H9 (cell line): ENCODE measurements at regions not wholly inside any gene's neighbourhood (a gene's known extent, or its start where the extent isn't known, plus 50 kb on each side); places are given as distances from the start of the nearest gene placed in this dataset.

Experiments used
- DNase-seq: peaks from one replicate; pipeline ENCODE4 v3.0.0-alpha.2; 2017
- H2AFZ ChIP-seq: one replicate; pipeline ENCODE4 v1.6.1; 2013; ENCODE audit warnings: mild to moderate bottlenecking, low read length, control low read depth, moderate library complexity
- H2AK5ac ChIP-seq: 2 replicates; pipeline ENCODE4 v1.6.1; 2013; ENCODE audit warnings: low read length, control low read depth, mixed read lengths; ENCODE audit not compliant: insufficient read length
- H2BK120ac ChIP-seq: one replicate; pipeline ENCODE4 v1.6.1; 2013; ENCODE audit warnings: low read depth, mild to moderate bottlenecking, low read length, control low read depth, inconsistent platforms; ENCODE audit not compliant: poor library complexity, severe bottlenecking
- H2BK12ac ChIP-seq: 2 replicates; pipeline ENCODE4 v1.6.1; 2013; ENCODE audit warnings: low read length, control low read depth, mixed read lengths, low read depth; ENCODE audit not compliant: insufficient read length
- H2BK15ac ChIP-seq: 2 replicates; pipeline ENCODE4 v1.6.1; 2013; ENCODE audit warnings: low read depth, low read length, control low read depth
- H2BK20ac ChIP-seq: one replicate; pipeline ENCODE4 v1.6.1; 2013; ENCODE audit warnings: low read depth, mild to moderate bottlenecking, low read length, control low read depth, inconsistent platforms; ENCODE audit not compliant: poor library complexity, severe bottlenecking
- H2BK5ac ChIP-seq: 2 replicates; pipeline ENCODE4 v1.6.1; 2013; ENCODE audit warnings: low read length, control low read depth, mixed read lengths; ENCODE audit not compliant: insufficient read length
- H3K14ac ChIP-seq: 2 replicates; pipeline ENCODE4 v1.6.1; 2013; ENCODE audit warnings: low read length, control low read depth; ENCODE audit not compliant: insufficient read depth
- H3K18ac ChIP-seq: 2 replicates; pipeline ENCODE4 v1.6.1; 2013; ENCODE audit warnings: low read depth, mild to moderate bottlenecking, mixed read lengths, low read length, control low read depth; ENCODE audit not compliant: insufficient read length
- H3K23ac ChIP-seq: 2 replicates; pipeline ENCODE4 v1.6.1; 2013; ENCODE audit warnings: low read length, control low read depth, mixed read lengths, low read depth; ENCODE audit not compliant: insufficient read length
- H3K23me2 ChIP-seq: 2 replicates; pipeline ENCODE4 v1.6.1; 2013; ENCODE audit warnings: low read depth, mild to moderate bottlenecking, mixed read lengths, low read length, control low read depth; ENCODE audit not compliant: insufficient read length, poor library complexity, severe bottlenecking
- H3K27ac ChIP-seq: 2 replicates; pipeline ENCODE4 v1.5.1; 2013; ENCODE audit warnings: low read length, control low read depth, mixed read lengths, low read depth; ENCODE audit not compliant: insufficient read length
- H3K27me3 ChIP-seq: 2 replicates; pipeline ENCODE4 v1.6.1; 2013; ENCODE audit warnings: low read length, control low read depth, inconsistent platforms; ENCODE audit not compliant: insufficient read depth
- H3K4ac ChIP-seq: 2 replicates; pipeline ENCODE4 v1.6.1; 2013; ENCODE audit warnings: low read depth, mild to moderate bottlenecking, control low read depth, inconsistent platforms, low read length, moderate library complexity
- H3K4me1 ChIP-seq: 2 replicates; pipeline ENCODE4 v1.6.1; 2013; ENCODE audit warnings: low read length, control low read depth, inconsistent platforms; ENCODE audit not compliant: insufficient read depth
- H3K4me2 ChIP-seq: 2 replicates; pipeline ENCODE4 v1.6.1; 2013; ENCODE audit warnings: low read length, control low read depth, mixed read lengths; ENCODE audit not compliant: insufficient read length, insufficient read depth
- H3K56ac ChIP-seq: 2 replicates; pipeline ENCODE4 v1.6.1; 2013; ENCODE audit warnings: low read depth, mild to moderate bottlenecking, mixed read lengths, low read length, control low read depth; ENCODE audit not compliant: insufficient read length
- H3K79me1 ChIP-seq: 2 replicates; pipeline ENCODE4 v1.6.1; 2013; ENCODE audit warnings: low read depth, mild to moderate bottlenecking, moderate library complexity, low read length, control low read depth, inconsistent platforms; ENCODE audit not compliant: insufficient read depth, poor library complexity, severe bottlenecking
- H3K79me2 ChIP-seq: 2 replicates; pipeline ENCODE4 v1.6.1; 2013; ENCODE audit warnings: low read length, control low read depth, inconsistent platforms; ENCODE audit not compliant: insufficient read depth
- H3K9ac ChIP-seq: 2 replicates; pipeline ENCODE4 v1.6.1; 2013; ENCODE audit warnings: low read length, control low read depth, mixed read lengths; ENCODE audit not compliant: insufficient read length; ENCODE audit errors: extremely low read depth
- H3K9me3 ChIP-seq: one replicate; pipeline ENCODE4 v1.6.1; 2013; ENCODE audit warnings: low read depth, low read length, inconsistent platforms; ENCODE audit not compliant: control insufficient read depth
- H3T11ph ChIP-seq: one replicate; pipeline ENCODE4 v1.6.1; 2013; ENCODE audit warnings: mild to moderate bottlenecking, low read length, control low read depth, inconsistent platforms
- H4K20me1 ChIP-seq: one replicate; pipeline ENCODE4 v1.6.1; 2013; ENCODE audit not compliant: control insufficient read depth, insufficient read length, insufficient read depth
- H4K5ac ChIP-seq: 2 replicates; pipeline ENCODE4 v1.6.1; 2013; ENCODE audit warnings: low read depth, mild to moderate bottlenecking, mixed read lengths, low read length, control low read depth; ENCODE audit not compliant: insufficient read length
- H4K8ac ChIP-seq: replicated peaks from 2 replicates; pipeline ENCODE4 v1.6.1; 2013; ENCODE audit warnings: low read length, control low read depth, mixed read lengths, low read depth; ENCODE audit not compliant: insufficient read length
- H4K91ac ChIP-seq: 2 replicates; pipeline ENCODE4 v1.6.1; 2013; ENCODE audit warnings: low read depth, mild to moderate bottlenecking, moderate library complexity, mixed read lengths, low read length, control low read depth; ENCODE audit not compliant: insufficient read length
- H3K27ac Mint-ChIP-seq, 3 experiments: 2 replicates in 2 of 3; 3 replicates in 1 of 3; pipeline ENCODE4 v1.8.0; 2020 to 2021; ENCODE audit warnings: mixed read lengths in 3 of 3, mild to moderate bottlenecking in 1 of 3, moderate library complexity in 1 of 3
- H3K27me3 Mint-ChIP-seq: 2 replicates; pipeline ENCODE4 v1.8.0; 2021; ENCODE audit warnings: low read depth, mild to moderate bottlenecking, moderate library complexity, mixed read lengths
- H3K36me3 Mint-ChIP-seq, 3 experiments: 2 replicates in 2 of 3; 3 replicates in 1 of 3; pipeline ENCODE4 v1.8.0; 2020 to 2021; ENCODE audit warnings: low read depth in 3 of 3, mixed read lengths in 3 of 3; ENCODE audit not compliant: insufficient read depth in 1 of 3
- H3K4me1 Mint-ChIP-seq, 2 experiments: 2 replicates each; pipeline ENCODE4 v1.8.0; 2020; ENCODE audit warnings: mixed read lengths in 2 of 2
- H3K4me3 Mint-ChIP-seq, 2 experiments: 2 replicates in 1 of 2; 3 replicates in 1 of 2; pipeline ENCODE4 v1.8.0; 2020 to 2021; ENCODE audit warnings: mild to moderate bottlenecking in 2 of 2, mixed read lengths in 2 of 2, moderate library complexity in 1 of 2
- H3K9me3 Mint-ChIP-seq, 2 experiments: 2 replicates in 1 of 2; 3 replicates in 1 of 2; pipeline ENCODE4 v1.8.0; 2020; ENCODE audit warnings: mild to moderate bottlenecking in 2 of 2, mixed read lengths in 2 of 2, moderate library complexity in 1 of 2
- CTCF ChIP-seq: fragments of 200-600 bp; sonication (generic); conservative IDR thresholded peaks from 3 replicates; pipeline ENCODE4 v1.8.0; 2021; ENCODE audit warnings: antibody characterized with exemption, mild to moderate bottlenecking
- WGBS: extraction: QIAGEN DNeasy Blood & Tissue Kit; methylation state at CpG from one replicate; pipeline ENCODE4 v1.1.7; 2013; ENCODE audit warnings: missing lambda C conversion rate, low lambda C conversion rate, mixed read lengths; ENCODE audit not compliant: insufficient read length; ENCODE audit errors: extremely low coverage; 5-methylcytosine and 5-hydroxymethylcytosine counted together

DNA sequence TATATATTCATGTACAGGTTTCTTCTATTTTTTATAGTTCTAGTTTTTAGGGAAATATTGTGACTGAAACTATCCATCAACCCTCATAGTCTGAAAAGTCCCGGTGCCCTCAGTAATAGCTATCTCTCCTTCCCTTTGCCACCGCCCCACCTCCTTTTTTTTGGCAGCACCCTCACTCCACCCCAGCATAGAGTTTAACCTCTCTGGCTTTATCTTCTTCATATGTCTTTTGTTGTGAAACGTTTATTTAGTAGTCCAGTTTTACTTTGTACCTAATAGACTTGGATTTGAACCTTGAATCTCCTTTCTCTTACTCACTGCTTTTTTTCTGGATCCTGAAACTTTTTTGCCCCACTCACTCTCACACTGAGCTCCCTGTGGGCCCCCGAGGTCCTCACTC is 109.5 kb downstream of the BBS10 start:
- H4K91ac ChIP-seq = no peak overlapping the region
- H3K79me1 ChIP-seq = no peaks in the 10 kb centered on the region
- no peaks in the 10 kb centered on the region for H3K4me1 ChIP-seq
- H3K14ac ChIP-seq = no peak overlapping the region
- no peak for TF ChIP-seq CTCF
- H2AFZ ChIP-seq = no peak overlapping the region
- no peak overlapping the region for H3T11ph ChIP-seq
- H4K5ac ChIP-seq = no peak overlapping the region
- no peak overlapping the region for H3K56ac ChIP-seq
- DNase-seq = no peak
- H2BK5ac ChIP-seq = no peak overlapping the region
- H3K23me2 ChIP-seq = no peaks in the 10 kb centered on the region
- H3K4ac ChIP-seq = no peak overlapping the region
- no peak overlapping the region for H2BK20ac ChIP-seq
- no CpG with 5 or more reads among the region's 4 CpGs for WGBS
- H2BK12ac ChIP-seq = no peak overlapping the region
- Mint-ChIP-seq H3K36me3 (peaks cover 0 to 3% (median 0%) of the 10 kb centered on the region in 3 experiments; a peak in 1 of 7 replicates), H3K9me3 (peaks cover 0 to 3% of the 10 kb centered on the region in 2 experiments; a peak in 1 of 5 replicates), H3K27me3 (no peaks in the 10 kb centered on the region), H3K4me3 (no peak overlapping the region), H3K27ac (peak overlapping the region in 1 of 3 experiments; percentile 19; a peak in 1 of 7 replicates), H3K4me1 (no peaks in the 10 kb centered on the region)
- no peak overlapping the region for H2BK15ac ChIP-seq
- H4K8ac ChIP-seq = no peak overlapping the region
- H3K27ac ChIP-seq = no peak overlapping the region
- no peaks in the 10 kb centered on the region for H3K9me3 ChIP-seq
- H3K18ac ChIP-seq = no peak overlapping the region
- no peak overlapping the region for H2BK120ac ChIP-seq
- no peak overlapping the region for H3K4me2 ChIP-seq
- H3K79me2 ChIP-seq = no peaks in the 10 kb centered on the region
- no peak overlapping the region for H2AK5ac ChIP-seq
- H4K20me1 ChIP-seq = no peaks in the 10 kb centered on the region
- no peak overlapping the region for H3K9ac ChIP-seq
- no peak overlapping the region for H3K23ac ChIP-seq
- H3K27me3 ChIP-seq = no peaks in the 10 kb centered on the region
